Calu3 (cell line): ENCODE measurements at regions not wholly inside any gene's neighbourhood (a gene's known extent, or its start where the extent isn't known, plus 50 kb on each side); places are given as distances from the start of the nearest gene placed in this dataset.

ENCODE experiments used
- BruUV-seq: library from RNA; stranded (reverse); fragments of 400-500 nt; replicated peaks from 2 replicates; lab custom pipeline; 2021; lab: Mats Ljungman, UMichigan
- CTCF ChIA-PET: fragments of 300-600 bp; sonication (Branson Sonifier 250); formaldehyde crosslinking; loops from one replicate; lab custom pipeline; 2022; ENCODE audit warnings: antibody characterized with exemption; lab: Charles Lee
- DNase-seq: peaks from one replicate; pipeline ENCODE4 v3.0.0; 2022
- H3K27ac Mint-ChIP-seq: one replicate; pipeline ENCODE4 v1.8.0; 2022; ENCODE audit warnings: mixed read lengths; ENCODE audit not compliant: unreplicated experiment
- H3K27me3 Mint-ChIP-seq: one replicate; pipeline ENCODE4 v1.8.0; 2022; ENCODE audit warnings: mixed read lengths; ENCODE audit not compliant: unreplicated experiment
- H3K36me3 Mint-ChIP-seq: one replicate; pipeline ENCODE4 v1.8.0; 2022; ENCODE audit warnings: mild to moderate bottlenecking, moderate library complexity, mixed read lengths; ENCODE audit not compliant: insufficient read depth, unreplicated experiment
- H3K4me1 Mint-ChIP-seq: one replicate; pipeline ENCODE4 v1.8.0; 2022; ENCODE audit warnings: mild to moderate bottlenecking, low read depth, mixed read lengths; ENCODE audit not compliant: unreplicated experiment
- H3K4me3 Mint-ChIP-seq: one replicate; pipeline ENCODE4 v1.8.0; 2022; ENCODE audit warnings: mild to moderate bottlenecking, low read depth, moderate library complexity, mixed read lengths; ENCODE audit not compliant: unreplicated experiment
- H3K9me3 Mint-ChIP-seq: one replicate; pipeline ENCODE4 v1.8.0; 2022; ENCODE audit warnings: low read depth, mixed read lengths; ENCODE audit not compliant: unreplicated experiment
- CTCF ChIP-seq: fragments of 200-600 bp; IDR thresholded peaks from one replicate; pipeline ENCODE4 v1.8.0; 2022; ENCODE audit warnings: antibody characterized with exemption; ENCODE audit not compliant: unreplicated experiment
- intact Hi-C: fragments of 100-400 bp; cut with micrococcal nuclease; formaldehyde crosslinking; loops from one replicate; pipeline ENCODE4 v1.10.0; 2022; ENCODE audit not compliant: unreplicated experiment

GRCh38 chr16:64365448-64365931 lies 756.4 kb downstream of the CDH11 start:
- intact Hi-C loops: no loop called here
- Mint-ChIP-seq H3K27ac (no peak overlapping the region), H3K4me3 (no peak overlapping the region), H3K27me3 (no peaks in the 10 kb centered on the region), H3K36me3 (no peaks in the 10 kb centered on the region), H3K9me3 (peaks cover 9% of the 10 kb centered on the region), H3K4me1 (no peaks in the 10 kb centered on the region)
- CTCF ChIA-PET: no interaction called here
- no peak for DNase-seq
- no TSS peak for BruUV-seq
- no peak for TF ChIP-seq CTCF

GRCh38 chr16:64364894-64365293 lies 757.0 kb downstream of the CDH11 start:
- DNase-seq: no peak
- no peaks in the 10 kb centered on the region for H3K36me3 Mint-ChIP-seq
- no peaks in the 10 kb centered on the region for H3K4me1 Mint-ChIP-seq
- H3K4me3 Mint-ChIP-seq: no peak overlapping the region
- CTCF ChIA-PET: no interaction called here
- intact Hi-C loops: no loop called here
- TF ChIP-seq CTCF: no peak
- H3K9me3 Mint-ChIP-seq: peaks cover 10% of the 10 kb centered on the region
- no peak overlapping the region for H3K27ac Mint-ChIP-seq
- BruUV-seq: no TSS peak
- no peaks in the 10 kb centered on the region for H3K27me3 Mint-ChIP-seq

- no peak overlapping the region for H3K4me3 Mint-ChIP-seq
- intact Hi-C loops: no loop called here
- TF ChIP-seq CTCF: no peak
- no peak overlapping the region for H3K27ac Mint-ChIP-seq
- CTCF ChIA-PET: no interaction called here
- H3K27me3 Mint-ChIP-seq: no peaks in the 10 kb centered on the region
- BruUV-seq: no TSS peak
- no peak for DNase-seq
- H3K9me3 Mint-ChIP-seq: peaks cover 9% of the 10 kb centered on the region
- no peaks in the 10 kb centered on the region for H3K4me1 Mint-ChIP-seq
- no peaks in the 10 kb centered on the region for H3K36me3 Mint-ChIP-seq
Observed at GRCh38 chr16:64364416-64364815, 757.4 kb downstream of the CDH11 start.

GRCh38 chr16:64364016-64364415 lies 757.8 kb downstream of the CDH11 start:
- H3K9me3 Mint-ChIP-seq: peaks cover 9% of the 10 kb centered on the region
- no peaks in the 10 kb centered on the region for H3K36me3 Mint-ChIP-seq
- H3K27ac Mint-ChIP-seq: no peak overlapping the region

More at GRCh38 chr16:64364016-64364415, 757.8 kb downstream of the CDH11 start:
- Mint-ChIP-seq H3K4me1 (no peaks in the 10 kb centered on the region), H3K27me3 (no peaks in the 10 kb centered on the region), H3K4me3 (no peak overlapping the region)
- CTCF ChIA-PET: no interaction called here
- intact Hi-C loops: no loop called here
- BruUV-seq: no TSS peak
- DNase-seq: no peak
- TF ChIP-seq CTCF: no peak
